GM18520 (cell line): ENCODE measurements at regions not wholly inside any gene's neighbourhood (a gene's known extent, or its start where the extent isn't known, plus 50 kb on each side); places are given as distances from the start of the nearest gene placed in this dataset.

Experiments used
- ATAC-seq: cut with Tn5 transposase; IDR thresholded peaks from one replicate; pipeline ENCODE4 v1.9.1; 2021; ENCODE audit not compliant: unreplicated experiment

DNA sequence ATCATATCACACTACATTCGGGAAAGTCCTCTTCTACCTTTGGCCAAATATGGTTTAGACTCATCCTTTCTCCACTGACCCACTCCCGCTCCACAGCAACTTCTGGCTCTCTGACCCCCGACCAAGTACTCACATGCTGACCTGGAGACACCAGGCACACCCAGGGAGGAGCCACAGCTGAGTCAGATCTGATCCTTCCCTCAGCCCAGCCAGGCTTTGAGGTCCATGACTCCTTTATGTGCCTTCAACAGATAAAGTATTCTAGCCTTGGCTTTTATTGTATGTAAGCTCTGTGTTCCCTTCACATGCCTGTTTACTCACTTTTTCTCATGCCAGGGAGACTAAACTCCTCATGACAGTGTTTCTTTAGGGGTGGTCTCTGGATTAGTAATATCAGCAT, 166.9 kb upstream of the UMPS start:
- no peak for ATAC-seq

DNA sequence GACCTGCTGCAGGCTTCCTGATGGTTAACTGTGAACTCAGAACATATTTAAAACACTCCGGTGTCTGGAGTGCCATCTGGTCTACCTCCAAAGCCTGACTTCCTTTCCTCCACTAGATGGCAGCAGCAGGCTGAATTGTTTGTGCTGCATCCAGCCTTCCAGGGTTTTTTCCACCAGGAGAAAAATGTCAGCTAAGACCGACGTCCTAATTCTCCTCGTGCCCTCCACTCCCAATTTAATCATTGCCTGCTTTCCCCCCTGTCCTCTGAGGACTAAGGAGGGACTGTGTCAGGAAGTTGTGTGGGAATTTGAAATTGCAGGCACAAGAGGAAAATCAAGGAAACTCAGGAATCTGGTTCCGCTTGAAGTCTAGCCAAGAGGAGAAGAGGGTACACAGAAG, 165.2 kb upstream of the UMPS start:
- no peak for ATAC-seq

GRCh38 chr3:124565551-124565950, 164.7 kb upstream of the UMPS start:
- ATAC-seq: no peak

GRCh38 chr3:124566701-124567100, 163.6 kb upstream of the UMPS start:
- ATAC-seq: no peak

GRCh38 chr3:124567179-124567578, 163.1 kb upstream of the UMPS start:
- ATAC-seq: no peak

GRCh38 chr3:124569761-124570160, 160.5 kb upstream of the UMPS start:
- ATAC-seq: no peak

DNA sequence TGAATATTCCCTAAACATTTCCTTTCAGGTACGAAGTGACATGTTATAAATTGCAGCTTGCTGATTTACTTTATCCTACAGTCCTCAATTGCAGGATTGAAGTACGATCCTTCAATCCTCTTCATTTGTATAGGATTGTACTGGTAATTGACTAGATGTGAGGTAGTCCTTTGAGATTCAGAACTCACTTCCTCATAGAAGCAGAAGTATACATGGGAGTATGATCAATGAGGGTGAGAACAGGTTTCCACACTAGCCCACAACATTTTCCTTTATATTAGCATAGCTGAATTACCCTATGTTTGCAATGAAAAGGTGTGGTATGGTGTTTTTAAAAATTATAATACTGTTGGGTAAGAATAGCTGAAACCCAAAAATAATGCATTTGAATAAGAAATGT, 160.0 kb upstream of the UMPS start:
- ATAC-seq: no peak

DNA sequence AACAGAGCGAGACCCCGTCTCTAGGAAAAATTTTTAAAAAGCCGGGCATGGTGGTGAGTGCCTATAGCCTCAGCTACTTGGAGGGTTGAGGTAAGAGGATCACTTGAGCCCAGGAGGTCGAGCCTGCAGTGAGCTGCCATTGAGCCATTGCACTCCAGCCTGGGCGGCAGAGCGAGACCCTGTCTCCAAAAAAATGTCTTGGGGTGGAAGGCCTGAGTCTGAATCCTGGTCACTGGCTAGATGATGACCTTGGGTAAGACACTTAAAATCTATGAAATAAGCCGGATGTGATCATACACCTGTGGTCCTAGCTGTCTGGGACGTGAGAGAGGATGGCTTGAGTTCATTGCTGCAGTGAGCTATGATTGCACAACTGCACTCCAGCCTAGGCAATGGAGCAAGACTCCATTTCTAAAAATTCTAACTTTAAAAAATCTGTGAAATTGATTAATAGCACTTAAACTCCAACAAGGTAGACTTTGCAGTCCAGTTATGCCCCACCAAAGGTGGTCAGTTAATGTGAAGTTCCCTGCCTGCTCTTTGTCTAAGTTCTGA, 157.3 kb upstream of the UMPS start:
- ATAC-seq: no peak

DNA sequence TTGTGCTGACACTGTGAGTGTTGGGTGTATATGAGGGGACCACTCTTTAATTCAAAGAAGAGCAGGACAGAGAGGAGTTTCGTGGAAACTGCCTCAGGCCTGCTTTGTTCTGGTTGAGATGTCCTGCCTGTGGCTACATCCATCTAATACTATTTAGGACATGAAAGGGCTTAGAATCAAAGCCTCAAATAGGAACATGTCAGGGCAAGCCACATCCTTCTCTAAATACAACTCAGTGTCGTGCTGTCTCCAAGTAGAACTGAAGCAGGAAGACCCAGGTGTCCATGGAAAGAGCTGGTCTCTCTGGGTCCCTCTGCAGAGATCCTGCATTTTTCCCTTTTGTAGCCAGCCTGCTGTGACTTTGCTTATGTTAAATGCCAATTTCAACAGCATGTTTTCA, 156.2 kb upstream of the UMPS start:
- no peak for ATAC-seq

DNA sequence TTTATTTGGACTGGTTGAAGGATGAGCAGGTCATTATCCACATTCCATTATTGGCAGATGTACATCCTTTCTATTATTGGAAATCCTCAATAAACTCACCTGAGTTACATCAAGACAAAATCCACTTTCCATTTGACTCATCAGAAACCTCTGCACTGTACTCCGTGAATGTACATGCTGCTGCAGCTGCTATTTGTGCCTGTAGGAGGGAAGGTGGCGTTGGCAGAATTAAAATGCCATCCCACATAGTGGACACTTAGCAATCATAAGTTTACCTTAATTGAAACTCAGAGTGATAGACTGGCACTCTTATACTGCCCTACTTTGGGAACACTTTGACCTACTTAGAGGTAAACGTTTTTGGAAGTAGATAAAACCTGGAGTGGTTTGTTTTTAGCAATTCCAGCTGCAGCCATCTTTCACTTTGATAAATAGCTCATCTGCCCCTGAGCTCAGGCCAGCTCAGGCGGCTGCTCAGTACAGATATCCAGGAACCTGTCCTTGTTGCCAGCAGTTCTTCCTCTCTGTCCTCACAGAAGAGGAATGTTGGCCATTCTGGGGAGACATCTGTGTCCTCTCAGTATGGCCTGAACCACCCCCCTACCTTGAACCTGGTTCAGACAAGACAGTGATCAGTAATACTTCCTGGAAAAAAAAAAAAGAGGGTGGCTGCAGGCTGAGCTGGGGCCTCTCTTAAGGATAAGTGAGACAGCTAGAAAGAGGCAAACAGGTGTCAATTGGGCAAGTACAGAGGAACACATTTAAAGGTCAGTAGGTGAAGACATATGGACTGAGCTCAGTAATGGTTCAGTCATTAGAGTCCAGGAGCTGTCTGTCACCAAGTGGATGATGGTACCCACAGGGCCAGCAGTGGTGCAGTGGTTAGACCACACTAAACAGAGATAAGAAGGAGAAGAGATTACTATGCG, 153.4 kb upstream of the UMPS start:
- no peak for ATAC-seq

- ATAC-seq: no peak
Measured at GRCh38 chr3:124577494-124578167, 152.6 kb upstream of the UMPS start.

- ATAC-seq: no peak
Measured at GRCh38 chr3:124579641-124580040, 150.6 kb upstream of the UMPS start.

GRCh38 chr3:124582196-124582595, 148.1 kb upstream of the UMPS start:
- no peak for ATAC-seq

GRCh38 chr3:124582621-124583395, 147.4 kb upstream of the UMPS start:
- ATAC-seq: no peak

GRCh38 chr3:124584245-124584551, 146.1 kb upstream of the UMPS start:
- ATAC-seq: no peak

- ATAC-seq: no peak
Measured at GRCh38 chr3:124584552-124585391, 145.5 kb upstream of the UMPS start.

DNA sequence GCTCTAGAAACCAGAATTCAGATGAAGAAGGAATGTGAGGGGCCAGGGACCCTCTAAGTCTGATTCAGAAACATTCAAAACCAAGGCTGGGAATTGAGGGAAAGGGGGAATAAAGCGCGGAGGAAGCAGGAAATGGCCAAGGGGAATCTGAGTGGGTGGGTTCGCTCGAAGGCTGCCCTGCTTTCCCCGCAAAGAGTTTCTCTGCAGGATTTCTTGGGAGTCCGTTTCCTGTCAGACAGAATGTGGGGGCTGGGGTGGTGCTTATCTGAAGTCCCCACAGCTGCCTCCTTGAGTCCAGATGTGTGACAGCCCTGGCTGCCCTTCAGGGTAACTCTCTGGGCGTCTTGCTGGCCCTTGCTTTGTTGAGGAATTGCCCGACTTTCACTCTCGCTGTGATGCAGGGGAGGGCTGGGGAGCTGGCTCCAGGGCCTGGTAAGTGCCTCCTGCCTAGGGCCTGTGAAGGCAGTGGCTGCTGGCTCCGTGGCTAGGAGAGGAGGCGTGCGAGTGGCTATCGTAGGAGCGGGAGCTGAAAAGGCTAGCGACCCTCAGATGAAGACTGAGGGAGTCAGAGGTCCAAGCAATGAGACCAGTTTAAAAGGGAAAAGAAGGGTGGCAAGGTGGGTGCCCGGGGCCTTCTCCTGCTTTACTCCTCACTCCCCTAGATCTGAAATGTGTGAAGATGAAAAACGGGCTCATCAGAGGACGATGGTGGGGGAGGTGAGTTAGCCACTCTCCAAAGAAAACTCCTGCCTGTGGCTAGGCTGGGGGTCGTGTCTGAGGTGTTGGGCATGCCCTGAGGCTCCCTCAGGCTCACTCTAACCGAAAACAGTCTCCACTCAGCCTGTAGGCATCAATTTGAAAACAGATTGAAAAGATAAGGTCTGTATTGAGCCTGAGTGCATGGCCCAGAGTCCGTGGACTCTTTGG, 143.9 kb upstream of the UMPS start:
- ATAC-seq: no peak

GRCh38 chr3:124587053-124587408, 143.2 kb upstream of the UMPS start:
- ATAC-seq: no peak

GRCh38 chr3:124588036-124588435, 142.2 kb upstream of the UMPS start:
- ATAC-seq: no peak

DNA sequence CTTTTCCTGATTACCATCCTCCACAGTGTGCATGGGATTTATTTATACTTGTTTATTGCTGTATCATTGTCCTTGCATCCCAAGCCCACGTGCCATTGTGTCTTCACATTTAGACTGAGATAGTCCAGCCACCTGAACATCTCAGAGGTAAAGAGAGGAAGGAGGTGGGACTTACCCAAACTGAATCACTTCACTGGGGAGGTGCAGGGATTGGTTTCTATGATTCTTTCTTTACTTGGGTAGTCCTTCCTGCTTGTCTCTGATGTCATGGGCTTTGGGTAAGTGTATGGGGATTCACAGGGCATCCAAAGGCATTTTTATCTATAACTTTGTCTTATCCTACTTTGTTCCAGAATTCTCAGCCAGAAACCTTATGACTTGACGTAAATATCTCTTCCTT, 141.5 kb upstream of the UMPS start:
- ATAC-seq: no peak
